ENCODE measurements at regions not wholly inside any gene's neighbourhood (a gene's known extent, or its start where the extent isn't known, plus 50 kb on each side); places are given as distances from the start of the nearest gene placed in this dataset.
A peak's percentile ranks its signal among the peaks of the same experiment; 100 is the strongest.

- TF ChIP-seq ATF3 (IDR thresholded peaks at IDR 0.05), result no peak
Observed at GRCh38 chr20:23251779-23252178, 98.8 kb upstream of the NXT1 start (continued).

GRCh38 chr20:23249541-23249940, 101.0 kb upstream of the NXT1 start:
- Histone ChIP-seq H3K9ac (ENCODE audit: low read depth in 1 of 2, low read length in 2 of 2) (no peak overlapping the region), H3K27ac (ENCODE audit: low read depth in 1 of 2, low read length in 2 of 2) (no peak overlapping the region), H3K27me3 (ENCODE audit: control insufficient read depth in 4 of 4, insufficient read depth in 4 of 4, low read length in 3 of 4) (peaks cover 0 to 5% (median 0%) of the 10 kb centered on the region in 4 donors), H3K36me3 (ENCODE audit: control insufficient read depth in 4 of 4, insufficient read depth in 3 of 4, low read depth in 1 of 4, low read length in 3 of 4) (no peaks in the 10 kb centered on the region), H3K9me3 (ENCODE audit: control insufficient read depth in 4 of 4, low read length in 3 of 4) (no peaks in the 10 kb centered on the region), H3K4me3 (ENCODE audit: low read depth in 1 of 3, low read length in 3 of 3) (no peak overlapping the region), H3K4me1 (ENCODE audit: control insufficient read depth in 4 of 4, insufficient read depth in 4 of 4, low read length in 3 of 4) (no peaks in the 10 kb centered on the region)
- WGBS, result 71% methylated on average over 4 of the region's 4 CpGs
- TF ChIP-seq RAD21 (IDR thresholded peaks at IDR 0.05), result no peak
- TF ChIP-seq HNF4G (IDR thresholded peaks at IDR 0.05), result no peak
- no peak for TF ChIP-seq HNF4A (conservative IDR thresholded peaks at IDR 0.05)
- DNase-seq (ENCODE audit: low spot score), result no peak

GRCh38 chr20:23248461-23248882, 102.1 kb upstream of the NXT1 start:
- Histone ChIP-seq H3K36me3 (ENCODE audit: control insufficient read depth in 4 of 4, insufficient read depth in 3 of 4, low read depth in 1 of 4, low read length in 3 of 4) (no peaks in the 10 kb centered on the region), H3K9me3 (ENCODE audit: control insufficient read depth in 4 of 4, low read length in 3 of 4) (no peaks in the 10 kb centered on the region), H3K4me3 (ENCODE audit: low read depth in 1 of 3, low read length in 3 of 3) (no peak overlapping the region), H3K9ac (ENCODE audit: low read depth in 1 of 2, low read length in 2 of 2) (no peak overlapping the region), H3K4me1 (ENCODE audit: control insufficient read depth in 4 of 4, insufficient read depth in 4 of 4, low read length in 3 of 4) (no peaks in the 10 kb centered on the region), H3K27me3 (ENCODE audit: control insufficient read depth in 4 of 4, insufficient read depth in 4 of 4, low read length in 3 of 4) (peaks cover 0 to 5% (median 0%) of the 10 kb centered on the region in 4 donors), H3K27ac (ENCODE audit: low read depth in 1 of 2, low read length in 2 of 2) (no peak overlapping the region)
- DNase-seq (ENCODE audit: low spot score), result no peak
- TF ChIP-seq HNF4A (conservative IDR thresholded peaks at IDR 0.05) (no peak), TAF1 (conservative IDR thresholded peaks at IDR 0.05) (no peak), HNF4G (IDR thresholded peaks at IDR 0.05) (no peak), YY1 (IDR thresholded peaks at IDR 0.05) (no peak), ATF3 (IDR thresholded peaks at IDR 0.05) (no peak)
- WGBS, result 22% methylated on average over 2 of the region's 2 CpGs

DNA sequence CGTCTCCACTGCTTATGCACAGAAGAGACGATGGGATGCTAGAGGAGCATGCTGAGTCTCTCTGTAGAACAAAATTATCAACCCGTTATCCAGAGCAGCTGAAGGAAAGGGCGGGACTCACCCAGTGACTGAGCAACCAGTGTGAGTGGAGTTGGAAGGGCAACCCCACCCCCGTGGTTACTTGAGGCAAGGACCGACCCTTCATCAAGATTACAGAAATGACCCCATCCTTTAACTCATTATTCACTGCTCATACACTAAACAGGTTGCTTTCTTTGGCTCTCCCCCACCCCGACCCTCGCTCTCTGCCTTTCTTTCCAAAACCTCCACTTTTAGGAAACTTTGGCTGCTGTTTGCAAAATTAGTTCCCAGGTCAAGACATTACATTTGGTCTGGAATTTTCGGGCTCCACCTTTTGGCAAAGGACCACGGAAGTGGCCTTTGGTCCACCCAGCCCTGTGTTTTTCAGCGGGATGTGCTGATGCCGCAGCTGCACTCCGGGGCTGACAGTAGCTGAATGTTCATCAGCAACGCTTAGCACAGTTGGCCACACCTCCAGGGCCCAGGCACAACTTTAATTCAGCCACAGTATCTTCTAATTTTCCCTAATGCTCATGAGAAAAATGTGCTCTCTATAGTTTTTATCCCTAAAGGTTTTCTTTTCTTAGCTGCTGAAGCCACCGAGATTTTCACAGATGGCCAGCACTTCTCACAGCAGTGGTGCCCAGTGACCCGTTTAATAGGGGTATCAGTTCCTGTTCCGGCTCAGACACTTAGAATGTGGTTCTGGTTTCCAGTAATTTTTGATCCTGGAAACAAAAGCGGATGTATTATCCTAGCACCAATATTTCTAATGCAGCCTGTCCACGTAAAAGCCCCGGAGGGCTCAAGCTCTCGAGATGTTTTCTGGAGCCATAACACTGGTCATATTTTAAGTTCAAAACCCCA, 103.6 kb upstream of the NXT1 start:
- no peaks in the 10 kb centered on the region for H3K36me3 ChIP-seq (ENCODE audit: control insufficient read depth in 4 of 4, insufficient read depth in 3 of 4, low read depth in 1 of 4, low read length in 3 of 4)
- H3K9ac ChIP-seq (ENCODE audit: low read depth in 1 of 2, low read length in 2 of 2), result no peak overlapping the region
- no peak overlapping the region for H3K27ac ChIP-seq (ENCODE audit: low read depth in 1 of 2, low read length in 2 of 2)
- WGBS, result 58% methylated on average over 21 of the region's 21 CpGs
- H3K4me1 ChIP-seq (ENCODE audit: control insufficient read depth in 4 of 4, insufficient read depth in 4 of 4, low read length in 3 of 4), result no peaks in the 10 kb centered on the region
- no peak for DNase-seq (ENCODE audit: low spot score)
- no peaks in the 10 kb centered on the region for H3K9me3 ChIP-seq (ENCODE audit: control insufficient read depth in 4 of 4, low read length in 3 of 4)
- peak; percentile 47 for TF ChIP-seq NR2F2 (IDR thresholded peaks at IDR 0.05)
- TF ChIP-seq CTCF (IDR thresholded peaks at IDR 0.05; ENCODE audit: low read depth, low read length, missing input control), result no peak
- no peak overlapping the region for H3K4me3 ChIP-seq (ENCODE audit: low read depth in 1 of 3, low read length in 3 of 3)
- peaks cover 0 to 6% (median 3%) of the 10 kb centered on the region in 4 donors for H3K27me3 ChIP-seq (ENCODE audit: control insufficient read depth in 4 of 4, insufficient read depth in 4 of 4, low read length in 3 of 4)
